Omental fat pad (tissue), 3 donors: ENCODE measurements at regions not wholly inside any gene's neighbourhood (a gene's known extent, or its start where the extent isn't known, plus 50 kb on each side); places are given as distances from the start of the nearest gene placed in this dataset.

ENCODE experiments used
- ATAC-seq: fragments of 150-250 bp; one replicate; pipeline ENCODE4 v1.9.1; 2016; ENCODE audit warnings: mild to moderate bottlenecking, moderate library complexity; ENCODE audit not compliant: low FRiP score
- DNase-seq: peaks from one replicate; pipeline ENCODE4 v3.0.0-alpha.2; 2019; ENCODE audit warnings: low spot score
- TF ChIP-seq, protein P1 (sequence below), 3 donors: fragments of 450-650 bp; IDR thresholded peaks; one replicate each; pipeline ENCODE4 v1.5.1; 2016 to 2017; ENCODE audit warnings: antibody characterized with exemption in 3 of 3, mild to moderate bottlenecking in 3 of 3, moderate library complexity in 2 of 3

DNA sequence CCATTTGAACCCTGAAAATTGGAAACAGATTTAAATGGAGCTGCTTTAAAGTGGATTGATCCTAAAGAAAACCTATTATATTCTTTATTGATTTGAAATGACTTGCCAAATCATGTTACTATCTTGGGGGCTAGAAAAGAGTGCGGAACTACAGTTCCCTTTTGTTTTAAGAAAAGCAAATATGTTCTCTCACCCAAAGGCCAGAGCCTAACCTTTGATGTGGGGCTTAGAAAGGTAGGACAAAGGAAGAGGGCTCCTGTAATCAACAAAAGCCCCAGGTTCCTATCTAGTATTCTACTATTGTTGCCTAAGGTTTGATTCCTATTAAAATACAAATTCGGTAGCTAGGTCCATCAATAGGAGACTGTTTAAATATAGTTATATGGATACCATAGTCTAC, 100.8 kb upstream of the BEND6 start:
- TF ChIP-seq, protein P1, sequence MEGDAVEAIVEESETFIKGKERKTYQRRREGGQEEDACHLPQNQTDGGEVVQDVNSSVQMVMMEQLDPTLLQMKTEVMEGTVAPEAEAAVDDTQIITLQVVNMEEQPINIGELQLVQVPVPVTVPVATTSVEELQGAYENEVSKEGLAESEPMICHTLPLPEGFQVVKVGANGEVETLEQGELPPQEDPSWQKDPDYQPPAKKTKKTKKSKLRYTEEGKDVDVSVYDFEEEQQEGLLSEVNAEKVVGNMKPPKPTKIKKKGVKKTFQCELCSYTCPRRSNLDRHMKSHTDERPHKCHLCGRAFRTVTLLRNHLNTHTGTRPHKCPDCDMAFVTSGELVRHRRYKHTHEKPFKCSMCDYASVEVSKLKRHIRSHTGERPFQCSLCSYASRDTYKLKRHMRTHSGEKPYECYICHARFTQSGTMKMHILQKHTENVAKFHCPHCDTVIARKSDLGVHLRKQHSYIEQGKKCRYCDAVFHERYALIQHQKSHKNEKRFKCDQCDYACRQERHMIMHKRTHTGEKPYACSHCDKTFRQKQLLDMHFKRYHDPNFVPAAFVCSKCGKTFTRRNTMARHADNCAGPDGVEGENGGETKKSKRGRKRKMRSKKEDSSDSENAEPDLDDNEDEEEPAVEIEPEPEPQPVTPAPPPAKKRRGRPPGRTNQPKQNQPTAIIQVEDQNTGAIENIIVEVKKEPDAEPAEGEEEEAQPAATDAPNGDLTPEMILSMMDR (IDR thresholded peaks at IDR 0.05): no peak
- ATAC-seq (no peak), DNase-seq (no peak)

DNA sequence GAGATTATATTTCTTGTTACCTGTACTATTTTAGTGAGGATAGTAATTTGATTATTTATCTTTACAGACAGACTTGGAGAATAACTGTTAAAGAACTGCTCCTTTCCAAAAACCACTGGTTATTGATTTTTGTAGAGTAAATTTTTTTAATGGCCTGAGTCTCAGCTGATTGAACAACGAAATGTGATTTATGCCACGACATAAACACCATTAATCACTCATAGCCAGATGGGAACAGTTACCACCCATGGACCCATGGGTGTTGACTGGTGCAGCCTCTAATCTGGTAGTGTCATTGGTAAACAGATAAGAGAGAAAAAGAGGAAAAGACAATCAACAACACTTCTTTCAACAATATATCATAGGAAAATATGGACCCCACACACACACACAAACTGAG, 101.4 kb upstream of the BEND6 start:
- TF ChIP-seq, protein P1 (IDR thresholded peaks at IDR 0.05): no peak
- no peak for ATAC-seq
- no peak for DNase-seq

GRCh38 chr6:56852260-56853010, 102.5 kb upstream of the BEND6 start:
- TF ChIP-seq, protein P1 (IDR thresholded peaks at IDR 0.05): no peak
- no peak for DNase-seq
- ATAC-seq: no peak

DNA sequence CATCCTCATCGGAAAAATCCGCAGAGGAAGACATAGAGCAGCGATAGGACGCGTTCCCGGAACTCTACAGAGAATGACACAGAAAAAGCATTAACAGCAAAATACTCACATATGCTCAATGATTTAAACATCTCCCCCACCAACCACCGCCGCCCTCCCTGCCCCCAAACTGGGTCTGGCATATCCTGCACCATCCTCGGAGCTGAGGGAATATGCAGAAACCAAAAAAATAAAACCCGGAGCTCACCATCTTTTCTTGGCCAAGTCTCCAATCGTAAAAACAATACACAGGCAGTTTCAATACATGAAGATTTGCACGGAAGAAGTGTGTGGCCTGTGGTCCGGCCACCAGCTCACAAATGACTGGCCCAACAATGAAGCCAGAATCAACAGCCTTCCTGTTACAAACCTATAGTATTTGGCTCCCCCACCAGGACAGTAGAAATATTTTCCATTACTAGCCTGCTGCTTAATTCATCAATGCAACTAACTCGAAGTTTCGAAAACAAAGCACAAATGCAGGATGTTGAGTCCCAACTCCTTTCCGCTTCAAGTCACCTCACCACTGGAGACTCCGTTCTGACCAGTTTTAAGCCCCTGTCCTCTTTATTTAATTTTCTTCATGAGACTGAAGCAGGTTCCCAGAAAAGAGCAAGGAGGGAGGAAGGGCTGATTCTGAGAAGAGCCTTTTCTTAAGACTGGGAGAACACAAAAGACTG, 103.2 kb upstream of the BEND6 start:
- ATAC-seq (peak; percentile 78), DNase-seq (no peak)
- TF ChIP-seq, protein P1 (IDR thresholded peaks at IDR 0.05): no peak

DNA sequence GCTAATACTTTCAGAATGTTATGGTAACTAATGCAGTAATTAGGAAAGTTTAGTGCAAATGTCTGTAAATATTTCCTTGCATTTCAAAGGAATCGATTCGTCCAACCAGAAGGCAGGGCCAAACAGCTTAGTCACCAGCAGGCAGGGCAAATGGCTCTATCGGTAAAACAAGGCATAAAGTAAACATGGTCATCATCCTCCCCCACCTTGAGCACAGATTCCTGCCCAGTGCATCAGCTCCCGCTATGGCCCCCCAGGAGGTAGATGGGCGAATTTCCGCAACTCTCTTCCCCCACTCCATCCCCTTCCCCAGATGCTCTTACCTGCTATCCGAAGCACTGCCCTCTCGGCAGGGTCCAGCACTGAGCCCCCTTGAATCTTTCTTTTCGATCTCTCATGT, 103.8 kb upstream of the BEND6 start:
- ATAC-seq: peak; percentile 63
- TF ChIP-seq, protein P1 (IDR thresholded peaks at IDR 0.05): no peak
- DNase-seq: no peak

DNA sequence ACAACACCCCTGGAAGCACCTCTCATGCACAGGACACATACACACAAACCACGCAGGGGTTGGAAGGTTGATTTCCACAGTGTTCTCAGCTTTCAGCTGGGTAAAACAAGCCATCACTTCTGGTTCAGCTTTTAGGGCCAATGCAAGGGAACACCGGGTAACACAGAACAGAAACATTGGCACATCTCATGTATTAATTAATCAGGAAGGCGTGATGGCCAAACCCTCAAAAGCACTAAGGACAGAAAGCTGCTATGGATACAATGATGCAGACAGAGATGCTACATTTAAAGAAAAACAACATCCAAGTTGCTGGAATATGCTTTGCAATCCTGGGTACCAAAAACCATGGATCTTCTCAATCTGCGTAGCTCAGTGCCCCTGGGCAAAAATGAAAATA, 104.3 kb upstream of the BEND6 start:
- TF ChIP-seq, protein P1 (IDR thresholded peaks at IDR 0.05): no peak
- DNase-seq (no peak), ATAC-seq (no peak)

- TF ChIP-seq, protein P1 (IDR thresholded peaks at IDR 0.05): no peak
- no peak for DNase-seq
These were observed 105.0 kb upstream of the BEND6 start for GRCh38 chr6:56849896-56850295.

More at GRCh38 chr6:56849896-56850295, 105.0 kb upstream of the BEND6 start:
- ATAC-seq: no peak
